HG03342 (cell line): ENCODE measurements at regions not wholly inside any gene's neighbourhood (a gene's known extent, or its start where the extent isn't known, plus 50 kb on each side); places are given as distances from the start of the nearest gene placed in this dataset.

Experiments
- ATAC-seq: cut with Tn5 transposase; IDR thresholded peaks from one replicate; pipeline ENCODE4 v1.9.1; 2021; ENCODE audit warnings: mild to moderate bottlenecking, moderate library complexity; ENCODE audit not compliant: unreplicated experiment

GRCh38 chr3:70849911-70850699 is 537.7 kb upstream of the MDFIC2 start:
- ATAC-seq: no peak

- no peak for ATAC-seq
These were observed 527.9 kb upstream of the MDFIC2 start for GRCh38 chr3:70840106-70840870.

GRCh38 chr3:70833239-70833960 is 521.0 kb upstream of the MDFIC2 start:
- ATAC-seq: no peak

- ATAC-seq: no peak
These were observed 520.4 kb upstream of the MDFIC2 start for GRCh38 chr3:70832834-70833205.

- ATAC-seq: no peak
These were observed 519.8 kb upstream of the MDFIC2 start for GRCh38 chr3:70832089-70832833.

- no peak for ATAC-seq
These were observed 516.7 kb upstream of the MDFIC2 start for GRCh38 chr3:70829092-70829491.

GRCh38 chr3:70824773-70825172 is 512.3 kb upstream of the MDFIC2 start:
- no peak for ATAC-seq

- ATAC-seq: no peak
These were observed 511.6 kb upstream of the MDFIC2 start for GRCh38 chr3:70824078-70824477.

GRCh38 chr3:70823622-70824021 is 511.2 kb upstream of the MDFIC2 start:
- ATAC-seq: no peak

GRCh38 chr3:70822669-70823068 is 510.2 kb upstream of the MDFIC2 start:
- no peak for ATAC-seq

- no peak for ATAC-seq
These were observed 509.2 kb upstream of the MDFIC2 start for GRCh38 chr3:70821602-70822001.

- ATAC-seq: no peak
These were observed 508.0 kb upstream of the MDFIC2 start for GRCh38 chr3:70820397-70820796.

- ATAC-seq: no peak
These were observed 505.7 kb upstream of the MDFIC2 start for GRCh38 chr3:70818145-70818544.

GRCh38 chr3:70816346-70816745 is 503.9 kb upstream of the MDFIC2 start:
- no peak for ATAC-seq

GRCh38 chr3:70815817-70816216 is 503.4 kb upstream of the MDFIC2 start:
- no peak for ATAC-seq

GRCh38 chr3:70813311-70813710 is 500.9 kb upstream of the MDFIC2 start:
- ATAC-seq: no peak

- ATAC-seq: no peak
These were observed 499.4 kb upstream of the MDFIC2 start for GRCh38 chr3:70811880-70812279.

GRCh38 chr3:70808881-70809280 is 496.4 kb upstream of the MDFIC2 start:
- ATAC-seq: no peak

- ATAC-seq: no peak
These were observed 494.1 kb upstream of the MDFIC2 start for GRCh38 chr3:70806556-70806955.

- no peak for ATAC-seq
These were observed 493.6 kb upstream of the MDFIC2 start for GRCh38 chr3:70806021-70806420.
